Fibroblast of mammary gland (primary cell): ENCODE measurements at regions not wholly inside any gene's neighbourhood (a gene's known extent, or its start where the extent isn't known, plus 50 kb on each side); places are given as distances from the start of the nearest gene placed in this dataset.

Source experiments
- DNase-seq: peaks from one replicate; pipeline ENCODE4 v3.0.0-alpha.2; 2010; ENCODE audit warnings: low read depth
- H3K4me3 ChIP-seq: 2 replicates; pipeline ENCODE4 v1.5.1; 2011; ENCODE audit warnings: low read depth, mild to moderate bottlenecking, low read length, moderate library complexity; ENCODE audit not compliant: control insufficient read depth
- CTCF ChIP-seq: conservative IDR thresholded peaks from 2 replicates; pipeline ENCODE4 v1.5.1; 2011; ENCODE audit warnings: low read depth, low read length, inconsistent platforms; ENCODE audit not compliant: control insufficient read depth, insufficient read depth

GRCh38 chr6:133837801-133838349, 51.0 kb upstream of the TCF21 start:
- TF ChIP-seq CTCF: peak; percentile 70
- H3K4me3 ChIP-seq: peak overlapping the region; percentile 45
- peak; percentile 45 for DNase-seq
